NCI-H146 treated with DMSO at 0.1 percent for 48 hours (cell line): ENCODE measurements at regions not wholly inside any gene's neighbourhood (a gene's known extent, or its start where the extent isn't known, plus 50 kb on each side); places are given as distances from the start of the nearest gene placed in this dataset.

Source experiments
- DNase-seq: peaks from one replicate; lab custom pipeline; 2025; ENCODE audit not compliant: unreplicated experiment; lab: John Stamatoyannopoulos, UW

DNA sequence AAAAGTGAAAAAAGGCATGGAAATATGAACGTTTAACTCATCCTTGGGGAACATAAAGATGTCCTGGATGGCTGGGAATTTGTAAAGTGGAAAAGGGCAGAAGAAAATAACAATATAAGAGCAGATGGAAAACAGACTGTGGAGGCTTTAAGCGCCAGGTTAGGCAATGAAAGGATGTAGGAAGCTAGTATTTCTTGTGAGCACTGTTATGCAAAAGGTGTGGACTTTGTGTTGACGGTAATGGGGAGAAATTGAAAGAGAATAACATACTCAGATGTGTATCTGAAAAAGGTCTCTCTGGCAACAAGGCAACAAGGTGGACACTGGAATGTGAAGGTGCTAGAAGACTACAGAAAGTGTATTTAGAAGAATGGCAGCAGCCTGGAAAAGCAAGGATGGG, 411.8 kb downstream of the PLPP3 start:
- no peak for DNase-seq

DNA sequence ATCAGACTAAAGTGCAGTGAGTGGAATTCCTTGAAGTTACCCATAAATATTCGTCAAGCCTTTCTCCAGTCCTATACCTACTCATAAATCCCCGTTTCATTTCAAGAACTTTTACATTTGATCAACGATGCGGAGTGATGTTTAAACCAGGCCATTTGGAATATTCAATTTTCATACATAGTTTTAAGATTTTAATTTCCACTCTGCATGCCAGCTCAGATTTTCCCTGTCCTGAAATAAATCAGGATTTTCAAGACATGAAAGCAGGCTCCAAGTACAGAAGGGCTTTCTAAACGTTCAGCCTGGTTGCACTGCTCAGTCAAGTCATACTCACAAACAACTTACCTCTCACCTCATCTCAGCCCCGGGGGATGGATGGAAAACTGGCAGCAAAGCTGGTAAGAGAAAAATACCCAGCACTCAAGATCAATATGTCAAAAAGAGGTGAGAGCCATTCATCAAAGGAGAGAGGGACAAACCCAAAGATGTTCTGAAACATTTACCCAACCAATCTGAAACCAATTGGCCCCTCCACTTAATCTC, 418.5 kb downstream of the PLPP3 start:
- DNase-seq = no peak

DNA sequence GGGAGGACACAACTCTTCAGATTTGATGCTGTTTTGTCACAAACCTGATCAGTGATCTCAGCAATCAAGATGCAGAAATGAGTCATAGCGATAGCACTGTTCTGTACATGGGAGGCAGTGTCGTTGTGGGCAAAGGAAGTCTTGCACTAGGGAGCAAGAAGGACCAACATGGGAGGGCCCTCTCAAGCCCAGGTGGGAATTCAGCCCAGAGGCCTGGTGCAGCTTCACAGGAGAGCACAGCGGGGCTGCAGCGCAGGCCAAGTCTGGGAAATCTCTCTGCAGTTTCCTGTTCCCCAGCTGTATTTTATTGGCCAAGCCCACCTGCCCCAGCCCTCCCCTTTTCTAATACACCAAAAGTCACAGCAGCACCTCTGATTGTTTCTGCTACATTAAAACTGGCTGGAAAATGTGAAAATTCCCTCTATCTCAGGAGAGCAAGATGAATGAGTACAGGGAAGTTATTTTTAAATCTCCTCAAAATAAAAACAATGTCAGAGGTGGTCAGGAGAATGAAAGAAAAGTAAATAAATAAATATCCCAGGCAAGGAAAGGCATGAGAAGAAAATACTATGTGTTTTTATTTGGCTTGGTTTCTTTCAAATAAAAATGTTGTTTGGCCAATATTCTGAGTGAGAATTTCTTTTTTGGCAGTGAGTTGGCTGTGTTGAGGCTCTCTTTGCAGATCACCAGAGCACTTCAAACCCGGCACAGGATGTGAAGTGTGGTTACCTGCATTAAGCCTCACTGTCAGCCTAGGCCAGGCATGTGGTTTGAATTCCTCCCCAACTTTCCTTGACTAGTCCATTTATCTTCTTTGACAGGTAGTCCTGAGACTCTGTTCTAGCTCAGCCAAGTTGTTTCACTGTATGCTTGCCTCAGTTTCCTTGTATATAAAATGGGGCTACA, 422.1 kb downstream of the PLPP3 start:
- no peak for DNase-seq

DNA sequence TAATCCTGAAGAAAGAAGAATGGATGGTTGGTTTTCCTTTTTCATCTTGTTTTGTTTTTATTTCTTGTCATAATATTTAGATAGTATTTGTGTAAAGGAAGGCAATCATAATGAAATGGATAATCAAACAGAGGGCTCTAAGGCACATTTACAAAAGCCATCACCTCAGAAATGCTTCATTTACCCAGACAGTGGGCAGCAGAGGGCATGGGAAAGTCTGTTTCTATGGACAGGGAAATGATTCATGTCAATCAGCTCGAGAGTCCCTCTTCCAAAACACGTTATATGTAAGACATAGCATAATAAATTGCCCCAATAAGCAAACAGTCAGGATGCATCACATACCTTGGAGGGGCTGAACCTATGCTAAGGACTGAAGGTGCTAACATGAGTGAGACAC, 426.1 kb downstream of the PLPP3 start:
- DNase-seq = no peak

DNA sequence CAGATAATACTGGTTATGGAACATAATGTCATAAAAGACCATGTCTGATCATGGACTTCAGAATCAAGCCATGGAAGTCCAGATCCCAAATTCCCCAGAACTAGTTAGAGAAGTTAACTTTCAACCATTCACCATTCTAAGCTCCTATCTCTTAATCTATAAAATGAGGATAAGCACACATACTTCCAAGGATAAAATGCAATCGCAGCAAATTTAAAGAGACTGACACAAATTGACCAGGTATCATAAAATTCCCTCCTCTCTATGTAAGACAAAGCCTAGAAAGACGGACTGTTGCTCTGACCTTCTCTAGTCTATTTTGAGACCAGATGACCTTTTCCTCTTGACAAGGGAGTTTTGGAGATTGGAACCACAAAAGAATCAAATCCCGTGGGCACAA, 426.7 kb downstream of the PLPP3 start:
- DNase-seq = no peak

DNA sequence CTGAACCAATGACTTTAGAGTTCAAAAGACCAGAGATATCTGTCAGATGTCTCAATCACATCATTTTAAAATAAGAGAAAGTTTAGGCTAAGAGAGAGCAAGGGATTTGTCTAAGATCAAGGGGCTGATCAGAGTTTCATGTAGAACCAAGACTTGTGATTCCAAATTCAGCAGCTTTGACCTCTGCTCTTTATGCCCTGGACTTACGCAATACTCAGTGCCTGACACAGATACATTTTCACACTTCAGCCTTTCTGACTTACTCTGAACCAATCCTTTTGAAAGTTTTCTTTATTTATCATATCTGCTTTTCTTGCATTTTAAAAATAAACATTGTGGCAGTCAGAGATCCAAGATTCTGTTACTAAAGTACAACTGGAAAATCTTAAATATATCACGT, 428.0 kb downstream of the PLPP3 start:
- no peak for DNase-seq

DNA sequence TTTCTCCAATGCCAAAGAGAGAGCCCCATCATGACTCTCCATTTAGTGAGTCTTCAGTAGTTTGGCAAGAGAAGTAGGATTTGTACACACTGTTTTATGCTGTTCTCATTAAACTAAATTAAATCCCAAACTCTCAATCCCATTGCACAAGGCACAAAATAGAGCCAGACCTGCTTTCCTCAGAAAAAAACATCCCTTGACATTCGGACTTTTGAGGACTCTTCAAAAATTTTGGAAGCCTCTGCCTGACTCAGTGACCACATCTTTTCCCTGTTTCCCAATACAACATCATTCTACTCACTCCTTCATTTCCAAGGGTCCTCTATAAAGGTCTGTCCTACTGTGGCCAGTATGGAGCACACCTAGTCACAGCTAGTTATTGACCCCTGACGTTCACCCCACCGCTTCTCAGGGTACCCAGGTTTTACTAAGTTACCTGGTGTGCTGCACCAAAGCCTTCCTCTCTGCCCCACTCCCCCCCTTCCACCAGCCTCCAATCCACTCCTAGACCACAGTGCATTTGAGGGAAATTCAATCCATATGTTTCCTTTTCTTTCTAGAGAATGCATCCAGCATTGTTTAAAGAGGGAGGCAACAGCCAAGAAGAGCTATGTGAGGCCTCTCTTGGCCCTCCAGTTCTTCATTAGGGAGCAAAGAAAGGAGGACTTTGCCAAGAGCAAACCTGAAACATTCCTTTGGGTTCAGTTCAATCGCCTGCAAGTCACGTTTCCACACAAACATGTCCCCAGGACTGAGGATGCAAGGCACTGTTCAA, 428.7 kb downstream of the PLPP3 start:
- DNase-seq = no peak

DNA sequence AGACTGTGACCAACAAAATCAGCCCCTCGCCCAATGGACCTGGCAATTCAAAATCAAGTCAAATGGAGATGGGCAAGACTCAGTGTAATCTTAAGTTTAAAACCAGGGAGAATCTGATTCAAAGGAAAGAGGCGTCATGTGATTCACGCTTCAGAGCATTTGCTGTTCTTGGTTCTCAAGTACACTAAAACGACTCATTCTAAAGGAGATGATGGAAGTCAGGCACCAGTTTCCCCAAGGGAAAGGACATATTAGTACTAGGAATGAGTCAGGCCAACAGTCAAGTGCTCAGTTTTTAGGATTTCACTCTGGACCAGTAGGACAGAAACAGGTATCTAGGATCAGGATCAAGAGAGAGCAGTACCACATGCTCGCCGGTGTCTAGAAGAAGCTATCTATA, 429.6 kb downstream of the PLPP3 start:
- no peak for DNase-seq

DNA sequence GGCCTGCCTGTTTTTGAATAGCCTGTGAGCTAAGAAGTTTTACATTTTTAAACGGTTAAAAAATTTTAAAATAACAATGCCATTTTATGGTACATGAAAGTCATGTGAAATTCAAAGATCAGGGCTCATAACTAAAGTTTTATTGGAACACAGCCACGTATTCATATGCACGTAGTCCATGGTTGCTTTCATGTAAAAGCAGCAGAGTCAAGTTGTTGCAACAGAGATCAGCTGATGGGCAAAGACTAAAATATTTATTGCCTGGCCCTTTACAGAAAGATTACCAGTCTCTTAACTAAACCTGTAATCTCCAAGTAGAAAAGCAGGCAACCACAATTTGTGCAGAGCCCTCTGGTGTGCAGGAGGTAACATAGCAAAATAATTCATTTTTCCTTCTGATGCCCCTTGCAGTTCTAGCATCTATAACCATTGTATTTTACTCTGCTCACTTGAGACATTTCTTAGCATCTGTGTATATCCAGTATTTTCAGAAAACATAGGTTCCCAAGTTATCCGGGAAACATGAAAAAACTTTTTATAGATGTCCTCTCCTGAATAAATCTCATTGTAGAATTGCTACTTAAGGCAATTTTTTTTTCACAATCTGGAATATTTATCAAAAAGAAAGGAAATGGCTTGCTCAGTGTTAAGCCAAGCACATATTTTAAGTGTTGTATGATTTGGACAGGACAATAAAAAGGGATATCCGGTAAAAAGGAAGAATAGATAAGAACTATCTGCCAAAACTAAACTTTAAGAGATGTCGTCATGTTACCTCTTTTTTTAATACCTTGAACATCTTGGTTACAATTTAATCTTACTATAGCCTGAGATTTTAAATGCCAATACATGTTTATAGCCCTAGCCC, 430.8 kb downstream of the PLPP3 start:
- DNase-seq = no peak

DNA sequence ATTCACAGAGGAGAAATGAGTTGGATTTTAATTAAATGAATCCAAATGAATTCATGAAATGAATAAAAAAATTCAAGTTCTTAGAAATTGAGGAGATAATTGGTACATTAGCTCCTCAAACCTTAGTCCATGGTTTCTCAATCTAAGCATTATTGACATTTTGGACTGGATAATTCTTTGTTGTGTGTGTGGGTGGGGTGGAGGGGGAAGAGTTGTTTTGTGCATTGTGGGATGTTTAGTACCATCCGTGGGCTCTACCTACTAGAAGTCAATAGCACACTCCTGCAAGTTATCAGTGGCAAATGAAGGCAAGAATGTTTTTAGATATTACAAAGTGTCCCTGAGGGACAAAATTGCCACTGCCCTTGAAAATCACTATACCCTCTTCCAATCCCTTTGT, 431.9 kb downstream of the PLPP3 start:
- DNase-seq = no peak

DNA sequence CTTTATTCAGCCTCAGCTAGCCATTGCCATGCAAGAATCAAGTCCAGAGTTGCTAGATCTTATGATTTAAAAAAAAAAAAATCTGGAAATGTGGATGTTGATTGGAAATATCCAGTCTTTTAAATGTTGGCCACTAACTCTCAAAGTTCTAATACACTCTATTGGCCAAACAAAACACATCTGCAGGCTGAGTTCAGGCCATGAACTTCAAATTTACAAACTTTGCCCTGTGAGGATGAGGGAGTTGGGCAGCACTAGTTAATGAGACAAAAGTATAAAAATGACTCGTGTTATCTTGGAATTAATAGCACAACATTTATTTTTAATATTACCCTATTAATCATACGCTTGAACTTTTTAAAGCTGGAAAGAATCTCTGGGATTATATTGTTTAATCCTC, 432.3 kb downstream of the PLPP3 start:
- no peak for DNase-seq

DNA sequence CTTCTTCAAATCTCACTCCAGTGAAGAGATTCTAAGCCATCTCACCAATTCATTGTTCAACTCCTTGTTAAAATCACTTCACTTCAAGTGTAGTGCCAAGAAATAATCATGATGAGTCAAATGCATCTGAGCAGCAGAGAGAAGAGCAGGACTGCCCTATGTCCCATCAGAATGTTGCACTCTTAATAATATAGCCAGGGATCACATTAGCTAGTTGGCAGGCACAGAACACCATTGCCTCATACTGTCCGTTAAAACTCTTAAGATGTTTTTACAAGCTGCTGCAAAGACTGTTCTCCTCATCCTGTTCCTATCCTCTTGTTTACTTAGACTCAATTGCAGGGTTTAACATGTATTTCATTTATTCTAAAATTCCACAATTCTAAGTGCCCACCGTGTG, 432.9 kb downstream of the PLPP3 start:
- no peak for DNase-seq

DNA sequence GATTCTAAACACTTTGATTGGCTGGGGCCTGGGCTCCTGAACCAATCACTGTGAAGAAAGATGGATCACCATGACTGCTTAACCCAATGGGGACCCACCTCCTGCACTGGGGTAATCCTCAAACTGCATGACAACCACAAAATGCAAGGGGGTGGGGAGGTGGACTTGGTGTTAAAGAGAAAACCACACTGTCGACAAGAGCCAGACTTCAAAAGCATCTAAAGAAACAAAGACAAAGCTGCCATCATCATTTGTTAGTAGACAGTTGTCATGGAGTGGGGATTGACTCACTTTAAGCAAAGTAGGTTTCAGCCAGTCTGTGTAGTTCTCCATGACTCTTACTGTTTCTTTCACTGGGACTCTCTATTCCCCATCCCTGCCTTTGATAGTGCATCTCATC, 433.8 kb downstream of the PLPP3 start:
- no peak for DNase-seq

DNA sequence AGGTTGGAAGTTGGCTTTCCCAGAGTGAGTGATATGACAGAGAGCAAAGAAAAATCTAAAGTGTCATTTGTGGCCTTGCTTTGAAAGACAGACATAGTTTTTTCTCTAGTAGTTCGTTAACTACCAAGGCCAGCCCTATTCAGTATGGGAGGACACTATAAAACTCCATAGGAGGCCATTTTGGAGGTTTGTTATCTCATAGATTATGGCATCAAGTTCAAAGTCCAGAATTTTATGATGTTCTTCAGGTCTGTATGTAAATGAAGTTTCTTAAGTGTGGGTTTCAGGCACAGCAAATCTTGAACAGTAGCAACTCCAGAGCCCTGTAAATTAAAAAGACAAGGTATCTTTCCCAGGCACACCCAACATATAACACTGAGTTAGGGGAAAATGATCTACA, 437.1 kb downstream of the PLPP3 start:
- DNase-seq = no peak

DNA sequence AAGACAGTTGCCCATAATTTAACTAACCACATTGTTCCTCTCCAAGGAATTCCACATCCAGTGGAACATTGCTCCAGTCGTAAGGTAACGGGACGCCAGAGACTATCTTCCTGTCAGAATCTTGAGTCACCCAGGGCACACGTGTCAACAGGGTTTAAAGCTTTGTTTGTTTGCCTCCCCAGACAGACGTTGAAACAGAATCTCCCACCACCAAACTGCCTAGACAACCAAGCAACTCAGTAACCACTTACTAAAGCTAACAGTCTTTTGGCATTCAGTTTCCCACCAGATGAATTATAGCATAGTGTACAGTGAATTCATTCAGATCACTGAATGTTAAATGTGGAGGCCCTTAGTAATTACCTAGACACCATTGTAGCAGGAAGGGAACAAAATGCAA, 439.5 kb downstream of the PLPP3 start:
- no peak for DNase-seq

DNA sequence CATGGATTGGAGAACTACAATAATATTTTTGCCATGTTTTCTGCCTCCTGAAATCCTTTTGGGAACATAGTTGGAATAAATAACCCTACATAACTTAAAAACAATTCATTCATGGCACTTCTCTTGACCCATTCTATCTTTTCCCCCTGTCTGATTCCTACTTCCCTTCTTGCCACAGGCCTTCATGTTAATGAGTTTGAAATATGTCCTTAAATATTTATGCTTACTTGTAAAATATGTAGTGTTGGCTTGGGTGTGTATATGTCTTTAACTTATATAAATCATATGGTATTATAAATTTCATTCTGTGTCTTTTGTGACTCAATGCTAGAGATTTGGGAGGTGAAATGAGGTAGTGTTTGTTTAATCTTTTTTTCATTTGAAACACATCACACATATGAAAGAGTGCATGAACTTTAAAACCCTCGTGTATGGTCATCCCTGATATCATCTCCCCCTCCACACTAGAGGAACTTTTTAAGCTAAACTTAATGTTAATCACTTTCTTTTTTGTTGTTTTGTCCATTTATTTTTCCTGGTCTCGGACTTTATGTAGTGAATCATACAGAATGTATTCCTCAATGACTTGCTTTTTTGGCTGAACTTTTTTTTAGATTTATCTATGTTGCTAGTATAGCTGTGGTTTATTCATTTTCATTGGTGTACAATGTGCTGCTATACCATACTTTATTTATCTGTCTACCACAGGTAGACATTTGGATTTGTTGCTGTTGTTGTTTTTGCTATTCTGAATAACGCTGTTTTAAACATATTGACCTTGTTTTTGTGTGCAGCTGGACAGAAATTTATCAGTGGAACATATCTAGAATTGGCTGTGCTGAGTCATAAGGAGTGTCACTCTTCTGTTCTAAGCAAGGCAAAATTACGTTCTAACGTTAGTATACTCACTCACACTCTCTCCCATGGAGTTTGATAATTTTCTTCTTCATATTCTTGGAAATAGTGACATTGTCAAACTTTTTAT, 441.6 kb downstream of the PLPP3 start:
- no peak for DNase-seq

DNA sequence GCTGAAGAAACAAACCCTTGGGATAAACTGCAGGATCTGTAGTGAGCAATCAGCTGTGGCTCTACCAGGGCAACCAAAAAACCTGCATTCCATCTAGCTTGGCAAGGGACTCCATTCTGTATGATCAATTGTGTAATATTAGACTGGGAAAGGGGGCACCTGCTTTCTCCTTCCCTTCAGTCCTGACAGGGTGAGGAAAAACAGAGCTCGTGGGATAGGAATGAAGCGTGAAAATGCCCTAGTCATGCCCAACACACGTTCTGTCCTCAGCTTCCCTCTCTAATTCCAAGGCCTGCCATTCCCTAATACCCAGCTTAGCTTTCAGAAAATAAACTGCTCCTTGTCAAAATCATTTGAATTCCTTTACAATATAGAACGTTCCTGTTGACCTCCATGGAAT, 442.3 kb downstream of the PLPP3 start:
- DNase-seq = no peak

DNA sequence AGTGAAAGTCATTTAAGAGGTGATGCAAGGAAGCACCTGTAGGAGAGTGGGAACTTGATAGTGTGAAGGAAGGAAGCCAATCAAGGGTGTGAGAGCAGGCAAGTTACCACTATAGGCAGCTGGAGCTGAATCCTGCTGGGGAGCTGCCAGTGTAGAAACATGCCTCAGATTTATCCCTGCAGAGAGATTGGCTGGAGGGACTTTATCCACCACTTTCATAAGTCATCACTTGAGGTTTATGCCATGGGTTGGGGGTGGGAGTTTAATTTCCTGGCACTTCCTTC, 443.6 kb downstream of the PLPP3 start:
- no peak for DNase-seq

DNA sequence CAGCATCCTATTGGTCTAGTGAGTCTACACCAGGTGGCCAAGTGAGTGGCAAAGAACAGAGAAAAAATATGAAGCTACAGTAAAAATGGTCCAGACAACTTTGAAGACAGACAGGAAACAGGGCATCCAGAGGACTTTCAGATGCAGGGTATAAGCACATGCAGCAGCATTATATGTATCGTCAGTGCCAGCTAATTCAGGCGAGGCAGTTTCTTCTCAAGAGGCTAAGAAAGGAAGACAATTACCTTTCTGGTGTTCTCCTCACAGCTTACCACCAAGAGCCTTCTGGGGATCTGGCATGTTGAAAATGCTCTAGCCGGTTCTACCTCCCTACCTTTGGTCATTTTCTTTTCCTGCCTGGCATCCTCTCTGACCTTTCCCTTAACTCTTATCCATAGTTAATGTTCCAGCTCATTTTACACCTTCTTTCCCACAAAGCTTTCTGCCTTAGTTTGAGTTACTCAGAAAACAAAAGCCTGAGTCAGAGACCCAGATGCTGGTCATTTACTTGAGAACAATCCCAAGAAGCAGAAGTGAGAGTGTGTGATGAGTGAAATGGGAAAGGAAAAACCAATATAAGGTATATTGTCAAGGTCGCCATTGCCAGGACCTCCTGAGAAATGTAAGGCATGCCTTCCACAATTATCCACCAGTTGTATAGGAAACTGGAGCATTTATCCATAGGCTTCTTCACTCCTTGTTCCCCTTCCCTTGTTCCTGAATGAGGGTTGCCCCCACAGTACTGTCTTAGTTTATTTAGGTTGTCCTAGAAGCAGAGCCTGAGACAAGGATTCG, 444.1 kb downstream of the PLPP3 start:
- DNase-seq = no peak
